ENCODE measurements at regions not wholly inside any gene's neighbourhood (a gene's known extent, or its start where the extent isn't known, plus 50 kb on each side); places are given as distances from the start of the nearest gene placed in this dataset.

- Histone ChIP-seq H3K9me2 (ENCODE audit: insufficient read depth) (no peaks in the 10 kb centered on the region), H2AFZ (no peak overlapping the region), H3K36me3 (ENCODE audit: low read depth) (no peaks in the 10 kb centered on the region), H3K4me1 (replicated peaks; ENCODE audit: insufficient read depth) (no peaks in the 10 kb centered on the region), H4K20me1 (ENCODE audit: insufficient read depth) (no peaks in the 10 kb centered on the region), H3K4me3 (no peak overlapping the region), H3K9me3 (ENCODE audit: insufficient read depth, low read depth) (no peaks in the 10 kb centered on the region), H3K79me2 (ENCODE audit: low read depth) (no peaks in the 10 kb centered on the region), H3K27ac (no peak overlapping the region), H3K27me3 (ENCODE audit: insufficient read depth, low read depth) (no peaks in the 10 kb centered on the region), H3F3A (ENCODE audit: insufficient read depth, low read depth) (no peaks in the 10 kb centered on the region), H3K4me2 (no peak overlapping the region)
- DNase-seq: no peak
- intact Hi-C loops (cut with micrococcal nuclease; ENCODE audit: unreplicated experiment): no loop called here
- no peak for TF ChIP-seq EZH2 (IDR thresholded peaks at IDR 0.05; ENCODE audit: low read depth)
- TF ChIP-seq CTCF (conservative IDR thresholded peaks at IDR 0.05): no peak
- ChIA-PET CTCF (no interaction called here), POLR2A (ENCODE audit: unreplicated experiment) (no interaction called here)
- BruUV-seq (replicated peaks): no TSS peak
Observed at GRCh38 chr4:156330436-156331031, 376.9 kb upstream of the CTSO start.

DNA sequence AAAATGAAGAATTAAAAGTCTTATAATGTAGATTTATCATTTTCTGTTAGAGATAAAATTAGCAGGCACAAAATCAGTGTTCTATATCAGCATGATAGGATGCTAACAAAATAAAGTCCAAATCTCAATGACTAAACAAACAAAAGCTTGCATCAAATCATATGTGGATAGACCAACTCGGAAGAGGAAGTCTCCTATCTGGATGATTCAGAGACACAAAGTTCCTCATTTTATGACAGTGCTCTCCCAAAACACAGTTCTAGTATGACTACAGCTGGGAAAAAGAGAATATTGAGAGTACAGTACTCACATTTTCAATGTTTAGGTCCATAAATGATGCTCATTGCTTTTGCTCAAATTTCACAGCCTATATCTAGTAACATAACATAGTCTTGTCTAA is 376.1 kb upstream of the CTSO start:
- no peaks in the 10 kb centered on the region for H3K79me2 ChIP-seq (ENCODE audit: low read depth)
- TF ChIP-seq CTCF (conservative IDR thresholded peaks at IDR 0.05): no peak
- no peak for TF ChIP-seq EZH2 (IDR thresholded peaks at IDR 0.05; ENCODE audit: low read depth)
- no peak overlapping the region for H3K4me2 ChIP-seq
- DNase-seq: no peak
- intact Hi-C loops (cut with micrococcal nuclease; ENCODE audit: unreplicated experiment): no loop called here
- no peaks in the 10 kb centered on the region for H4K20me1 ChIP-seq (ENCODE audit: insufficient read depth)
- ChIA-PET POLR2A (ENCODE audit: unreplicated experiment) (no interaction called here), CTCF (interaction anchor here (0.6 kb wide), 1 partner anchor 1478 kb away, joined by 4 read pairs; no protein-coding TSS in a partner anchor)
- H3K27ac ChIP-seq: no peak overlapping the region
- no peaks in the 10 kb centered on the region for H3K9me2 ChIP-seq (ENCODE audit: insufficient read depth)
- no peaks in the 10 kb centered on the region for H3K9me3 ChIP-seq (ENCODE audit: insufficient read depth, low read depth)
- no peak overlapping the region for H3K4me3 ChIP-seq
- H3F3A ChIP-seq (ENCODE audit: insufficient read depth, low read depth): no peaks in the 10 kb centered on the region
- H2AFZ ChIP-seq: no peak overlapping the region
- BruUV-seq (replicated peaks): no TSS peak
- no peaks in the 10 kb centered on the region for H3K27me3 ChIP-seq (ENCODE audit: insufficient read depth, low read depth)
- no peaks in the 10 kb centered on the region for H3K36me3 ChIP-seq (ENCODE audit: low read depth)
- no peaks in the 10 kb centered on the region for H3K4me1 ChIP-seq (replicated peaks; ENCODE audit: insufficient read depth)

DNA sequence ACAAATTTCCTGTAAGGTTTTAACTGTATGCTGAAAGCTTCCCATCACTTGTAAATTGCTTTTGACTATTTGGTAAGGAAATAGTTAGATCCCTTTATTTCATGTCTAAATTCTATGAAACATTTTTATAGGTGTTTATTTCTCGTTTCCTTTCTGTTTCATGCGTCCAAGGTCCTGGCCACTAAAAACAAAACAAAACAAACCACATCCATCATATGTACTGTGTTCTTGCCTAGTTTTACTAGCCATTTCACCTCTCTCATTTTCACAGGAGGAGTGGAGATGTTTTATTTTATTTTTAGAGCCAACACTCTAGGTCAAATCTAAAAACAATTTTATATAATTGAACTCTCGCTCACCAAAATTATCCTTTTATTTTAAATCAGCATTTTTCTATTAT is 375.2 kb upstream of the CTSO start:
- Histone ChIP-seq H3K4me2 (no peak overlapping the region), H3K9me2 (ENCODE audit: insufficient read depth) (no peaks in the 10 kb centered on the region), H3K36me3 (ENCODE audit: low read depth) (no peaks in the 10 kb centered on the region), H2AFZ (no peak overlapping the region), H3K4me3 (no peak overlapping the region), H3K4me1 (replicated peaks; ENCODE audit: insufficient read depth) (no peaks in the 10 kb centered on the region), H3F3A (ENCODE audit: insufficient read depth, low read depth) (no peaks in the 10 kb centered on the region), H3K9me3 (ENCODE audit: insufficient read depth, low read depth) (no peaks in the 10 kb centered on the region), H3K27ac (no peak overlapping the region), H3K79me2 (ENCODE audit: low read depth) (no peaks in the 10 kb centered on the region), H3K27me3 (ENCODE audit: insufficient read depth, low read depth) (no peaks in the 10 kb centered on the region), H4K20me1 (ENCODE audit: insufficient read depth) (no peaks in the 10 kb centered on the region)
- no peak for TF ChIP-seq EZH2 (IDR thresholded peaks at IDR 0.05; ENCODE audit: low read depth)
- TF ChIP-seq CTCF (conservative IDR thresholded peaks at IDR 0.05): no peak
- CTCF ChIA-PET: no interaction called here
- POLR2A ChIA-PET (ENCODE audit: unreplicated experiment): no interaction called here
- intact Hi-C loops (cut with micrococcal nuclease; ENCODE audit: unreplicated experiment): no loop called here
- DNase-seq: no peak
- no TSS peak for BruUV-seq (replicated peaks)
